ENCODE measurements at regions not wholly inside any gene's neighbourhood (a gene's known extent, or its start where the extent isn't known, plus 50 kb on each side); places are given as distances from the start of the nearest gene placed in this dataset.
A peak's percentile ranks its signal among the peaks of the same experiment; 100 is the strongest.

DNA sequence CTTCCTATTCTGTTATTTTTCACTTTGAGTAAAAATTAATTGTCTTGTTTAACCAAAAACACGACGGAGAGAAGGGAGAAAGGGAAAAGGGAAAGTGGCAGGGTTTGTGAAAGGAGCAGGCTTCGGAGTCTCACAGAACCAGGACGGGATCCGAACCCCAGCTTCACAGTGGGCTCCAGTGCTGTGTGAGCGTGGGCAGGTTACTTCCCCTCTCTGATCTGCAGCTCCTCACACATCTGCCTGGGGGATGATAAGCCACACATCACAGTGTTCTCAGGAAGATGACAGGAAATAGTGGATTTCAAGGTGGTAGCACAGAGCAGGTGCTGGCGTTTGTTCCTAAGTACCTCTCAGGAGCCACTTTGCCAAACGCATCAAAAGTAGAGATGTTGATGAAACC, 94.2 kb upstream of the GPR26 start:
- H4K8ac ChIP-seq (ENCODE audit: extremely low read depth, insufficient read depth, low read length) = peak overlapping the region; percentile 9; the same call in 1 of the 2 replicates

More for the DNA sequence above, 94.2 kb upstream of the GPR26 start:
- no peak for FAIRE-seq
- H2BK15ac ChIP-seq (ENCODE audit: low read length) = 0 out of 2 replicates have a peak overlapping the region, but pooled peaks have one; percentile 23
- H2AK5ac ChIP-seq (ENCODE audit: low read depth, low read length) = no peak overlapping the region
- H4K20me1 ChIP-seq (replicated peaks in 1 of 2; ENCODE audit: control insufficient read depth in 1 of 2, insufficient read depth in 2 of 2, low read length in 2 of 2) = no peaks in the 10 kb centered on the region
- H3K4me3 ChIP-seq (ENCODE audit: extremely low read depth in 1 of 4, insufficient read depth in 2 of 4, low read depth in 3 of 4, low read length in 4 of 4) = no peak overlapping the region
- no peak overlapping the region for H3K4ac ChIP-seq (replicated peaks; ENCODE audit: insufficient read length, low read depth, low read length)
- H3K27me3 ChIP-seq (replicated peaks in 1 of 4; ENCODE audit: control insufficient read depth in 3 of 4, extremely low read depth in 1 of 4, insufficient read depth in 3 of 4, low read length in 3 of 4) = no peaks in the 10 kb centered on the region; a peak in 1 of 7 replicates
- no peaks in the 10 kb centered on the region for H3K79me2 ChIP-seq (ENCODE audit: control insufficient read depth in 1 of 2, insufficient read depth in 2 of 2, low read length in 2 of 2)
- H3K14ac ChIP-seq (ENCODE audit: insufficient read length) = no peak overlapping the region
- peaks cover 0 to 3% (median 0%) of the 10 kb centered on the region in 4 experiments; a peak in 2 of 7 replicates for H3K4me1 ChIP-seq (replicated peaks in 1 of 4; ENCODE audit: control insufficient read depth in 3 of 4, insufficient read depth in 4 of 4, low read length in 3 of 4)
- H3K56ac ChIP-seq (replicated peaks; ENCODE audit: insufficient read length, low read depth, low read length) = no peak overlapping the region
- H4K5ac ChIP-seq (ENCODE audit: insufficient read length, low read depth, low read length) = no peak overlapping the region
- no peak overlapping the region for H2AFZ ChIP-seq (ENCODE audit: low read length)
- no peak overlapping the region for H2BK12ac ChIP-seq (ENCODE audit: low read depth, low read length)
- DNase-seq (ENCODE audit: low read depth in 1 of 2, low spot score in 2 of 2) = no peak
- H3K9me3 ChIP-seq (ENCODE audit: insufficient read depth in 2 of 2, low read depth in 1 of 2, low read length in 1 of 2) = no peaks in the 10 kb centered on the region
- no peak overlapping the region for H2BK120ac ChIP-seq (replicated peaks; ENCODE audit: low read depth, low read length)
- TF ChIP-seq, protein P1, sequence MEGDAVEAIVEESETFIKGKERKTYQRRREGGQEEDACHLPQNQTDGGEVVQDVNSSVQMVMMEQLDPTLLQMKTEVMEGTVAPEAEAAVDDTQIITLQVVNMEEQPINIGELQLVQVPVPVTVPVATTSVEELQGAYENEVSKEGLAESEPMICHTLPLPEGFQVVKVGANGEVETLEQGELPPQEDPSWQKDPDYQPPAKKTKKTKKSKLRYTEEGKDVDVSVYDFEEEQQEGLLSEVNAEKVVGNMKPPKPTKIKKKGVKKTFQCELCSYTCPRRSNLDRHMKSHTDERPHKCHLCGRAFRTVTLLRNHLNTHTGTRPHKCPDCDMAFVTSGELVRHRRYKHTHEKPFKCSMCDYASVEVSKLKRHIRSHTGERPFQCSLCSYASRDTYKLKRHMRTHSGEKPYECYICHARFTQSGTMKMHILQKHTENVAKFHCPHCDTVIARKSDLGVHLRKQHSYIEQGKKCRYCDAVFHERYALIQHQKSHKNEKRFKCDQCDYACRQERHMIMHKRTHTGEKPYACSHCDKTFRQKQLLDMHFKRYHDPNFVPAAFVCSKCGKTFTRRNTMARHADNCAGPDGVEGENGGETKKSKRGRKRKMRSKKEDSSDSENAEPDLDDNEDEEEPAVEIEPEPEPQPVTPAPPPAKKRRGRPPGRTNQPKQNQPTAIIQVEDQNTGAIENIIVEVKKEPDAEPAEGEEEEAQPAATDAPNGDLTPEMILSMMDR (IDR thresholded peaks at IDR 0.05; ENCODE audit: control extremely low read depth in 1 of 3, insufficient read depth in 1 of 3, low read depth in 1 of 3, low read length in 3 of 3) = no peak
- peak; percentile 69; the same call in 1 of the 2 replicates for TF ChIP-seq KDM1A (IDR thresholded peaks at IDR 0.05; ENCODE audit: borderline replicate concordance, low read length)
- WGBS, 2 experiments (ENCODE audit: extremely low coverage in 1 of 2, insufficient coverage in 1 of 2, insufficient read length in 1 of 2, insufficient replicate concordance in 2 of 2, low coverage in 1 of 2, low lambda C conversion rate in 2 of 2, missing lambda C conversion rate in 1 of 2) = 85% methylated on average over 8 of the region's 8 CpGs; no CpG with 5 or more reads in 1 of the 2 experiments
- no peak overlapping the region for H3K27ac ChIP-seq (ENCODE audit: low read depth, low read length)
- H3K79me1 ChIP-seq (ENCODE audit: low read depth, low read length) = no peaks in the 10 kb centered on the region
- no peak overlapping the region for H2BK20ac ChIP-seq (ENCODE audit: low read length)
- H3K23me2 ChIP-seq (ENCODE audit: low read depth, low read length) = no peaks in the 10 kb centered on the region
- H3K18ac ChIP-seq (ENCODE audit: extremely low read depth, low read length) = no peak overlapping the region
- no peak overlapping the region for H3K4me2 ChIP-seq (ENCODE audit: insufficient read depth in 1 of 2, low read depth in 2 of 2, low read length in 2 of 2)
- no peak overlapping the region for H4K91ac ChIP-seq (replicated peaks; ENCODE audit: insufficient read length, low read length)
- H2BK5ac ChIP-seq (ENCODE audit: low read depth, low read length) = no peak overlapping the region
- ChIA-PET CTCF (ENCODE audit: partially characterized antibody) (interaction anchor here (0.5 to 8.2 kb wide), 10 partner anchors 8 to 1090 kb away, joined by 3 to 92 read pairs (median 4); no protein-coding TSS in a partner anchor), POLR2A (ENCODE audit: partially characterized antibody) (no interaction called here)
- H3K9ac ChIP-seq (replicated peaks in 1 of 4; ENCODE audit: extremely low read depth in 1 of 4, low read depth in 3 of 4, low read length in 3 of 4) = no peak overlapping the region
- no peak overlapping the region for H3K23ac ChIP-seq (ENCODE audit: insufficient read length)
- no peaks in the 10 kb centered on the region for H3K36me3 ChIP-seq (ENCODE audit: control insufficient read depth in 2 of 4, insufficient read depth in 4 of 4, low read length in 3 of 4)

Data from H1 (cell line).